ENCODE measurements at regions not wholly inside any gene's neighbourhood (a gene's known extent, or its start where the extent isn't known, plus 50 kb on each side); places are given as distances from the start of the nearest gene placed in this dataset.
"Not testable (repeated sequence)": the region's sequence is repeated elsewhere in the genome, so short reads cannot be mapped to it uniquely, and the experiment has no call there.

DNA sequence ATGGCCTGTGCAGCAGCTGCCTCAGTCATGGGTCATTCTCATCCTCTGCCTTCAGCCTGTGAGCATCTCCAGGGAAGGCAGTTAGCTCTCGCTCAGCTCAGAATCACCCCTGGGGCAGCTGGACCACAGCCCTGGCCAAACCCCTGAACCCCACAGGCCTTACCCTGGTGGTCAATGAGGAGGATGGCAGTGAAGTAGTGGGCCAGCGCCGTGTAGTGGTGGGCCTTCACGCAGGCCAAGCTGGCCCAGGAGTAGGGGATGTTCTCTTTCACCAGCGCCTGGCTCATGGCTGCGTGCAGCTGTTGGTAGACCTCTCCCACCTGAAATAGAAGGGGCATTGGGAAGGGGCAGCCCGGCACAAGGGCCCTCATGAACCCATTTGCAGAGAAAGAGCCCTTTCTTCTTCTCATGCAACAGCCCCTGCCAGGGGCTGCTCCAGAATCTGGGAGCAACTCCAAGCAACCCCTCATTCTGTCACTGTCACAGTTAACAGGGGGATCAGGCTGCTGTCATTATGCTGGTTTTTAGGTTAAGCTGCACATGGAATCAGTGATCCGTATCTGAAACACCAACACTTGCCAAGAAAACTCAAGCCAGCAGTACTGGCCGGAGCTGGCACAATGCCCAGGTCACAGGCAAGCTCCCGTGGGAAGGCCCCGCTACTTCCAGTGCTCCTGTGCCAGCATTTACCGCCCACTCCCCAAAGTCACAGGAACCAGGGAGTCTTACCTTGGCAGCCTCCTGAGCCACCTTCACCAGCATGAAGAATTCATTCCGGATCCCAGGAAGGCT, 290.2 kb downstream of the GOLGA6L6 start:
- not testable (repeated sequence) for H2AFZ ChIP-seq (ENCODE audit: low read depth, low read length); H3K27ac ChIP-seq (ENCODE audit: low read length); H3K9me3 ChIP-seq (ENCODE audit: insufficient read depth, low read length, severe bottlenecking); DNase-seq; H4K20me1 ChIP-seq (ENCODE audit: insufficient read depth, low read length); H3K27me3 ChIP-seq (ENCODE audit: insufficient read depth, low read length, poor library complexity); ATAC-seq (ENCODE audit: insufficient read depth, low read depth); H3K36me3 ChIP-seq (ENCODE audit: insufficient read depth, low read length); H3K9ac ChIP-seq (ENCODE audit: low read depth, low read length); H3K79me2 ChIP-seq (ENCODE audit: insufficient read depth, low read length); H3K4me2 ChIP-seq (ENCODE audit: insufficient read depth, low read length); H3K4me1 ChIP-seq (ENCODE audit: insufficient read depth, low read length); H3K4me3 ChIP-seq (ENCODE audit: low read depth in 1 of 2, low read length in 2 of 2)

DNA sequence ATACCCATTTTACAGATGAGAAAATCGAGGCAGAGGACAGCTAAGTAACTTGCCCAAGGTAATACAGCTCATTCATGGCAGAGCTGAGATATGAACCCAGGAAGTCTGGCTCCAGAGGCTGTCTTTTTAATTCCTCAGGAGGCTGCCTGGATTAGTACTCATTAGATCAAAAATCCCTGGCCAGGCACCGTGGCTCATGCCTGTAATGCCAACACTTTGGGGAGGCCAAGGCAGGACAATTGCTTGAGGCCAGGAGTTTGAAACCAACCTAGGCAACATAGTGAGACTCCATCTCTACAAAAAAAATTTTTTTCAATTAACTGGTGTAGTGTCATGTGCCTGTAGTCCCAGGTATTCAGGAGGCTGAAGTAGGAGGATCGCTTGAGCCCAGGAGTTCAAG, 291.4 kb downstream of the GOLGA6L6 start:
- H3K4me3 ChIP-seq (ENCODE audit: low read depth in 1 of 2, low read length in 2 of 2); H4K20me1 ChIP-seq (ENCODE audit: insufficient read depth, low read length); H3K79me2 ChIP-seq (ENCODE audit: insufficient read depth, low read length); H3K36me3 ChIP-seq (ENCODE audit: insufficient read depth, low read length); DNase-seq; H3K4me1 ChIP-seq (ENCODE audit: insufficient read depth, low read length); H3K27ac ChIP-seq (ENCODE audit: low read length); H3K27me3 ChIP-seq (ENCODE audit: insufficient read depth, low read length, poor library complexity); ATAC-seq (ENCODE audit: insufficient read depth, low read depth); H3K9ac ChIP-seq (ENCODE audit: low read depth, low read length); H2AFZ ChIP-seq (ENCODE audit: low read depth, low read length); H3K9me3 ChIP-seq (ENCODE audit: insufficient read depth, low read length, severe bottlenecking); H3K4me2 ChIP-seq (ENCODE audit: insufficient read depth, low read length): not testable (repeated sequence)

DNA sequence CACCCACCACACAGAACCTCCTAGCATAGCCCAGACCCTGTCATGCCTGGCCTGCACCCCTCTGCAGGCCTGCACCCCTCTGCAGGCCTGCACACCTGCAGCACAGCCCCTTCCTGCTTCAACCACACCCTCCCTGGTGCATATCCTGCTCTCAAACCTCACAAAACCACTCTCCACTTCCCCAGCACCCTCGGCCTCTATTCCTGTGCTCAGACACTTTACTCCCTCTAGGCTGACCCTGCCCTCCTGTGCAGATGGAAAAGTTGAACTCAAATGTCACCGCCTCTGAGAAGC, 292.0 kb downstream of the GOLGA6L6 start:
- ATAC-seq (ENCODE audit: insufficient read depth, low read depth), result peak; percentile 53; the same call in 2 of the 3 replicates

DNA sequence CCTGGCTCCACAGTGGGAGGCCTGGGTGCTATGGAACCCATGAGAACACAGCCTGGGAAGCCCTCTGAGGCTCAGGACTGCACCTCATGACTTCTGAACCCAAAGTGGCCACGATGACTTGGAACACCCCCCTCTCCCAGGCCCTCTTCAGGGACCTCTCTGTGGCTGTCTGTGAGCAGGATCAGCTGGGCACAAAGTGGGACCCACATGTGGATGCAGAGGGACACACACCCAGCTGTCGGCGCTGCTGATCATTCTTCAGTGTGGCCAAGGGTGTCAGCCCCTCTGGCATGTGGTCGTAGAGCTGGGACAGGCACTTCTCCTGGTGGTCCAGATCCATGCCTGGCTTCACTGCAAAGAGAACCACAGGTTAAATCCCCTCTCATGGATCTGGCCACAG, 293.2 kb downstream of the GOLGA6L6 start:
- H3K4me2 ChIP-seq (ENCODE audit: insufficient read depth, low read length); ATAC-seq (ENCODE audit: insufficient read depth, low read depth); H3K9me3 ChIP-seq (ENCODE audit: insufficient read depth, low read length, severe bottlenecking): not testable (repeated sequence)

More for the DNA sequence above, 292.0 kb downstream of the GOLGA6L6 start:
- not testable (repeated sequence) for H3K27me3 ChIP-seq (ENCODE audit: insufficient read depth, low read length, poor library complexity); DNase-seq; H2AFZ ChIP-seq (ENCODE audit: low read depth, low read length); H3K9ac ChIP-seq (ENCODE audit: low read depth, low read length); H3K4me1 ChIP-seq (ENCODE audit: insufficient read depth, low read length); H3K36me3 ChIP-seq (ENCODE audit: insufficient read depth, low read length); H3K4me2 ChIP-seq (ENCODE audit: insufficient read depth, low read length); H3K27ac ChIP-seq (ENCODE audit: low read length); H3K4me3 ChIP-seq (ENCODE audit: low read depth in 1 of 2, low read length in 2 of 2); H4K20me1 ChIP-seq (ENCODE audit: insufficient read depth, low read length); H3K79me2 ChIP-seq (ENCODE audit: insufficient read depth, low read length); H3K9me3 ChIP-seq (ENCODE audit: insufficient read depth, low read length, severe bottlenecking)

DNA sequence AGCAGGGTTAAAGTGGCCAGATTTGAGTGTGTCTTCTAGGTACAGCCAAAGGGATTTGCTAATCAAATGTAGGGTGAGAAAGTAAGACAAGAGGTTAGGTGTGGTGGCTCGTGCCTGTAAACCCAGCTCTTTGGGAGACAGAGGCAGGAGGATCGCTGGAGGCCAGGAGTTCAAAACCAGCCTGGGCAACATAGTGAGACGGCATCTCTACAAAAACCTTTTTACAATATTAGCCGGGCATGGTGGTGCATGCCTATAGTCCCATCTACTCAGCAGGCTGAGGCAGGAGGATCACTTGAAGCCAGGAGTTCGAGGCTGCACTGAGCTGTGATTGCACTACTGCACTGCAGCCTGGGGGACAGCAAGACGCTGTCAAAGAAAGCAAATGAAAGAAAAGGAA, 294.5 kb downstream of the GOLGA6L6 start:
- not testable (repeated sequence) for H3K9ac ChIP-seq (ENCODE audit: low read depth, low read length); H4K20me1 ChIP-seq (ENCODE audit: insufficient read depth, low read length); H3K4me3 ChIP-seq (ENCODE audit: low read depth in 1 of 2, low read length in 2 of 2); H2AFZ ChIP-seq (ENCODE audit: low read depth, low read length); H3K27me3 ChIP-seq (ENCODE audit: insufficient read depth, low read length, poor library complexity); H3K36me3 ChIP-seq (ENCODE audit: insufficient read depth, low read length); ATAC-seq (ENCODE audit: insufficient read depth, low read depth); H3K27ac ChIP-seq (ENCODE audit: low read length); H3K9me3 ChIP-seq (ENCODE audit: insufficient read depth, low read length, severe bottlenecking); H3K4me1 ChIP-seq (ENCODE audit: insufficient read depth, low read length); H3K4me2 ChIP-seq (ENCODE audit: insufficient read depth, low read length); DNase-seq; H3K79me2 ChIP-seq (ENCODE audit: insufficient read depth, low read length)

More for the DNA sequence above, 293.2 kb downstream of the GOLGA6L6 start:
- DNase-seq; H3K9ac ChIP-seq (ENCODE audit: low read depth, low read length); H3K36me3 ChIP-seq (ENCODE audit: insufficient read depth, low read length); H3K4me1 ChIP-seq (ENCODE audit: insufficient read depth, low read length); H3K79me2 ChIP-seq (ENCODE audit: insufficient read depth, low read length); H3K27me3 ChIP-seq (ENCODE audit: insufficient read depth, low read length, poor library complexity); H3K4me3 ChIP-seq (ENCODE audit: low read depth in 1 of 2, low read length in 2 of 2); H4K20me1 ChIP-seq (ENCODE audit: insufficient read depth, low read length); H3K27ac ChIP-seq (ENCODE audit: low read length); H2AFZ ChIP-seq (ENCODE audit: low read depth, low read length): not testable (repeated sequence)

DNA sequence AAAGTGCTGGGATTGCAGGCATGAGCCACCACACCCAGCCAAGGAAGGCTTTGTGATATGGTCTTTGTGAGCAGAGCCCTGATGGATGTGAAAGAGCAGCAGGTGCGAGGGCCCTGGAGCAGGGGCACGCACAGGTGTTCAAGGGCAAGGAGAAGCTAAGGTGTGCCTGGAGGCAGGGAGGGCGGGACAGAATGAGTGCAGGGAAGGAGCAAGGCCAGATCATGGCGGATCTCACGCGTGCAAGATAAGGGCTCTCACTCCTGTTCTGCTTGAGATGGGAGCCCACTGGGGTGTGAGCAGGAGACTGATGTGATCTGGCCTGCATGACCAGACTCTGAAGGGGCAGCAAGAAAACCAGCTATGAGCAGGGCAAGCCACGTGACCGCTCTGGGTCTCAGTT, 295.0 kb downstream of the GOLGA6L6 start:
- H3K79me2 ChIP-seq (ENCODE audit: insufficient read depth, low read length); H3K36me3 ChIP-seq (ENCODE audit: insufficient read depth, low read length); H2AFZ ChIP-seq (ENCODE audit: low read depth, low read length); DNase-seq; ATAC-seq (ENCODE audit: insufficient read depth, low read depth); H3K4me3 ChIP-seq (ENCODE audit: low read depth in 1 of 2, low read length in 2 of 2); H3K27me3 ChIP-seq (ENCODE audit: insufficient read depth, low read length, poor library complexity); H3K4me1 ChIP-seq (ENCODE audit: insufficient read depth, low read length); H3K27ac ChIP-seq (ENCODE audit: low read length); H3K4me2 ChIP-seq (ENCODE audit: insufficient read depth, low read length); H3K9me3 ChIP-seq (ENCODE audit: insufficient read depth, low read length, severe bottlenecking); H4K20me1 ChIP-seq (ENCODE audit: insufficient read depth, low read length); H3K9ac ChIP-seq (ENCODE audit: low read depth, low read length): not testable (repeated sequence)

DNA sequence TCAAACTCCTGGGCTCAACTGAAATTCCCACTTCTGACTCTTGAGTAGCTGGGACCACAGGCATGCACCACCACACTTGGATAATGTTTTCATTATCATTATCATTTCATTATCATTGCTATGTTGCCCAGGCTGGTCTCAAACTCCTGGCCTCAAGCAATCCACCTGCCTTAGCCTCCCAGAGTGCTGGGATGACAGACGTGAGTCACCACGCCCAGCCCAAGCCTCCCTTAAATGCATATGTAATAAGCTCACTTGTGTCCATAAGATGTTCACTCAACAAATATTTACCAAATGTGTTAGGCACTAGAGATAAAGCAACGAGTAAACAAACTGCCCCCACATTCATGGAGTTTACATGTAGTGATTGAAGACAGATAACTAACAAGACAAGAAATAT, 295.7 kb downstream of the GOLGA6L6 start:
- not testable (repeated sequence) for H3K27ac ChIP-seq (ENCODE audit: low read length); H3K9ac ChIP-seq (ENCODE audit: low read depth, low read length); H2AFZ ChIP-seq (ENCODE audit: low read depth, low read length); H3K4me2 ChIP-seq (ENCODE audit: insufficient read depth, low read length); H3K4me1 ChIP-seq (ENCODE audit: insufficient read depth, low read length); H3K27me3 ChIP-seq (ENCODE audit: insufficient read depth, low read length, poor library complexity); DNase-seq; H4K20me1 ChIP-seq (ENCODE audit: insufficient read depth, low read length); H3K79me2 ChIP-seq (ENCODE audit: insufficient read depth, low read length); ATAC-seq (ENCODE audit: insufficient read depth, low read depth); H3K36me3 ChIP-seq (ENCODE audit: insufficient read depth, low read length); H3K9me3 ChIP-seq (ENCODE audit: insufficient read depth, low read length, severe bottlenecking); H3K4me3 ChIP-seq (ENCODE audit: low read depth in 1 of 2, low read length in 2 of 2)

DNA sequence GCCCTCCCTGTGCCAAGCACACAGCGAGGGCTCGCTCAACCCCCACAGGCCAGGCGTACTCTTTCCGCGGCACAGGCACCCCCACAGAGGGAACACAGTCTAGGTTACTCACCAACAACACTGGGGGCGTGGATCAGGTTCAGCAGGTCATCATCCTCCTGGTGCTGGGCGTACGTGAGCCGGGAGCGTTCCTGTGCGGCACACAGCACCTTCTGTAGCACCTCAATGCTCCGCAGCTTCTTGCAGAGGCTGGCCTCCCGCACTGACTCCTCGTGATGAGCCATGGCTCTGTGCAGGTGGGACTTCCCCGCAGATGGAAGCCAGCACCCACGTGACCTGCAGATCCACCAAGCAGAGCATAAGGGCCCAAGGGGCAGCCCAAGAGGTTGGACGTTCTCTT, 296.8 kb downstream of the GOLGA6L6 start:
- H3K9ac ChIP-seq (ENCODE audit: low read depth, low read length); H3K27ac ChIP-seq (ENCODE audit: low read length); H2AFZ ChIP-seq (ENCODE audit: low read depth, low read length); H3K4me2 ChIP-seq (ENCODE audit: insufficient read depth, low read length); DNase-seq; H3K4me3 ChIP-seq (ENCODE audit: low read depth in 1 of 2, low read length in 2 of 2); H3K27me3 ChIP-seq (ENCODE audit: insufficient read depth, low read length, poor library complexity); H3K79me2 ChIP-seq (ENCODE audit: insufficient read depth, low read length); H3K4me1 ChIP-seq (ENCODE audit: insufficient read depth, low read length); H4K20me1 ChIP-seq (ENCODE audit: insufficient read depth, low read length); ATAC-seq (ENCODE audit: insufficient read depth, low read depth); H3K9me3 ChIP-seq (ENCODE audit: insufficient read depth, low read length, severe bottlenecking); H3K36me3 ChIP-seq (ENCODE audit: insufficient read depth, low read length): not testable (repeated sequence)

Data from DND-41 (cell line).